SW 1271 (cell line): ENCODE measurements at regions not wholly inside any gene's neighbourhood (a gene's known extent, or its start where the extent isn't known, plus 50 kb on each side); places are given as distances from the start of the nearest gene placed in this dataset.

Experiments
- DNase-seq, 2 experiments: peaks; one replicate each; lab custom pipeline; 2025; lab: John Stamatoyannopoulos, UW

DNA sequence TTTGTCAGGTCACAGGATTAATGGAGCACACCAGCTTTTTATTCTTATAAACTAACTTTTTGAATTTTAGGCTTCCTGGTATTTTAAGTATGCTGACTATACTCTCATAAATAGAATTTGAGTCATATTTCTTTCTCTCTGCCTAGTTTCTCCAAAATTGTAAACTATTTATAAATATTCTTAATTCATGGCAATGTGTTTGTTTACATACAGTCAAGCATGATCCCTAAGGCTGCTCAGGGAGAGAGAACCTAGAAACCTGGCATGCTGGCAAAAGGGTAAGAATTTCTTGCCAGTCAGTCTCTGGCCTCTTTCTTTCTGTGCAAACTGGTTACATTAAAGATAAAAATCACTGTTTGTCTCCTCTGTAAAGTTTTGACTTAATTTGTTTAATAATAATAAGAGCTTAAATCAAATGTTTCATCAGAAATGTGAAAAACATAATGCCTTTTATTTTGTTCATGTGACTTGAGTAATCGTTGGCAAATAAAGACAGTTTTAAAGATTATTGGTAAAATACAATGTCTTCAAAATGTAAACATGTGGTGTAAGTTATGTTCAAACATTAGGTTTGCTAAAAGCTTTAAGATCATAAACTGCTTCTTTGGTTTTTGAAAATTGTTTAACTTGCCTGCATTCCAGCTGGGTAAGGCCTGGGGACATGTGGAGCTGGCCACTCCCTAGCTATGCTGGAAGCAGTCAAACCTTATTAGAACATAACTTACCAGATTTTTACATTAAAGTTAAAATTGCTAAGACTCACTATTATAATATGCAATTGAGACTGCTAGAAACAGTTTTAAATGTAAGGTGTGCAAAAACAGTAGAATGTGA is 1401.7 kb downstream of the NCAM2 start:
- no peak for DNase-seq

DNA sequence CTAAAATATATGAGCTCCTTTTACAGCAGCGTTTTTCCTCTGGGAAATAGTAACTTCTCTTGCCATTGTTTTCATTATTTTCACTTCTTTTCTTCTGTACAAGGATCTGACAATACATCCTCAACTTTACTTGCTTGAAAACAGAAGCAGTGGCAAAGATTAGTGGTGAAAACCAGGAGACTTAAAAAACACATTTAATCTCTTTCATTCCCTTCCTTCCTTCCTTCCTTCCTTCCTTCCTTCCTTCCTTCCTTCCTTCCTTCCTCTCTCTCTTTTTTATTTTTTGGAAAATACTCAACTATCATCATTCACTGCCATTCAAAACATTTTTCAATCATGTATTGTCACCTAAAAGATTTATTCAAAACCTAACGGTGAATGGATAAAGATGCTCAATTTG is 1411.4 kb downstream of the NCAM2 start:
- DNase-seq = no peak

DNA sequence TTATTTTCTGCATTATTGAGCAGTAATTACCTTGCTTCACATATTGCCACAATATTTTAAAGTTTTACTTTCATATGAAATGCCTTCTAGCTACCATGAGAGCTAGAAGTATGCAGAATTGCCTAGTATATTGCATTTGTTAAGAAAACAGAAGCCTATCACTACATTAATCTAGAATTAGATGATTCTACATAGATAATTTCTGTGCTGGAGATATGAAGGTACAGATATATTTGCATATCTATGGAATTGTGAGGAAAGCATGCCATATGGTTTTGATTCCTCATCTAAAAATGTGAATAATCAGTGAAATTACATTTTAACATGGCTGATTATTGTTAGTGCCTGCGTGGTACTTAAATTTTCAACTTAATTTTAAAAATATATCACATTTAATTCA is 1418.3 kb downstream of the NCAM2 start:
- no peak for DNase-seq

DNA sequence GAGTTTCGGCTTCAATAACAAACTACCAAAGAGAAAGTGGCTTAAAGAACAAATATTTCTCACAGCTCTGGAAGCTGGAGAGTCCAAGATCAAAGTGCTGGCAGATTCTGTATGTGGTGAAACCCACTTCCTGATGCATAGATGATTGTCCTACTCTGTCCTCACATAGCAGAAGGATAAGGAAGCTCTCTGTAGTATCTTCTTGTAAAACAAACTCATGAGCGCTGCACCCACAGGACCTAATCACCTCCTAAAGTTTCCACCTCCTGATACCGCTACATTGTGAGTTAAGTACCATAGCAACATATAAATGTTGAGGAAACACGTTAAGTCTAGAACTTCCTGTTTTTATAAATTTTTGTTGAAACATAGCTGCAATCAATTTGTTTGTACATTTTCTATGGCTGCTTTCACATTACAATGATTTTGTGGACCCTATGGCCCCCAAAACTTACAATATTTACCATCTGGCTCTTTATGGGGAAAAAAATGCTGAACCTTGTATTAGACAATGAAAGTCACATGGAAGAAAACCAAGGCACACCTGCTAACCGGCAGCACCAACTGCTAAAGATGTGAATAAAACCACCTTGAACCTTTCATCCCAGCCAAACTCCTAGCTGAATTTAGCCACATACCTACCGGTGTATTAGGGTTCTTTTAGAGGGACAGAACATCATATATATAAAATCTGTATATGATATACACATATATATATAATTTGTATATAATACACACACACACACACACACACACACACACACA is 1423.4 kb downstream of the NCAM2 start:
- no peak for DNase-seq

DNA sequence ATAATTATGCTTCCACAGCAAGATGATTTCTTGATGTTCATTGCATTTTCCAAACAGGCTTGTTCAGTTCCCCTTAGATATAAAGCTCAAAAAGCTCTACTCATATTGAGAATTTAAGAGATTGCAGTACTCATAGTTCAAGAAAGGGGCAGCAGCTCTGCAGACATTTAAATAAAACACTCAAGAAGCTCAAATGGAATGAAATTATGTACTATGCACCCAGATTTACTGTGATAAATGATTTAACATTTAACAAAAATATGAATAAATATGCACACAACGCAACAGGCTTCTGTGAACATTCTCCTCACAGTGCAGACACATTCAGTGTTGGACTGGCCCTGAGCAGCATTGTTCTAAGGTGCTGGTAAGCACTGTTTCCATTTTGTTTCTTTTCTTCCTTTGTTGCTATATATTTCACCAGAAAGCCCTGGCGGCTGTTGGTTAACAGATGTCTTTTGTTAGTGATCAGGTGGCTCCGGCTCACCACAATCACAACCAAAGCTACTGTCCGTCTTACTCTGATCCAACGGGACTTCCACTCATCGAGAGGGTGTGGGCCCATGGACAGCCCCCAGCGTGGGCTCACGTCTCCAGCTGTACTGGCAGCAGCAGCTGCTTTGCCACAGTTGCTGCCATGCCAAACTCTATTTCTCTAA is 1440.3 kb downstream of the NCAM2 start:
- no peak for DNase-seq

DNA sequence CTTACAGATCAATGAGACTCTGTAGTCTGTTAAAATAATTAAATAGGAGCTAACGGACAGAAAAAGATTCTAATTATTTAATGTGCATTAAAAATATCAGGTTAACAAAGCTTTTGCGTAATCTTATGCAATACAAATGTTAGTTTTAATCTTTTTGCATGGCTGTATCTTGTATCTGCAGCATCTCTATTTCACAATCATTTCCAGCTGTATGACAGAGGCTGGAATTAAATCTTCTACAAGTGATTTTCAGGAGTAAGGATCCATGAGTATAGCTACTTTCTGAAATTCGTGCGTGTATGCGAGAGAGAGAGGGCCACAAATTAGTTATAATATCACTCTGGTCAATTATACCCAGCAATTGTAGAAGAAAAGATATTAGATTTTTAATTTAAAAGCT is 1446.8 kb downstream of the NCAM2 start:
- DNase-seq = no peak

DNA sequence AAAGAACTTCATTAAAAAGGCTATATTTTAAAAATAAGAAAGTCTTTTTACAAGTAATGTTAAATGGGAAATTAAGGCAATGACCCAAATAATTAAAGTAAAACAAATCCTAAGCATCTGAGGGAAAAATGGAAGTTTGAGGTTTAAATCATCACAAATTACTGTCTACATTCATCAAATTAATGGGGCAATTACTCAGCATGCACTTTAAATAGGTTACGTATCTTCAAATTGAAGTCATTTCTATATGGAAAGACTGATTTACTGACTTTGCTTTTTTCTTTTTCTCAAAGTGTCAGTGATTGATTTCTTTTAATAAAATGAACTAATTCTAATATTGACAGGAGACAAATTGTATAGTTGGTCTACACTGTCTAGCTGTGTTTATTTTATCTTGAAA is 1452.3 kb downstream of the NCAM2 start:
- no peak for DNase-seq

DNA sequence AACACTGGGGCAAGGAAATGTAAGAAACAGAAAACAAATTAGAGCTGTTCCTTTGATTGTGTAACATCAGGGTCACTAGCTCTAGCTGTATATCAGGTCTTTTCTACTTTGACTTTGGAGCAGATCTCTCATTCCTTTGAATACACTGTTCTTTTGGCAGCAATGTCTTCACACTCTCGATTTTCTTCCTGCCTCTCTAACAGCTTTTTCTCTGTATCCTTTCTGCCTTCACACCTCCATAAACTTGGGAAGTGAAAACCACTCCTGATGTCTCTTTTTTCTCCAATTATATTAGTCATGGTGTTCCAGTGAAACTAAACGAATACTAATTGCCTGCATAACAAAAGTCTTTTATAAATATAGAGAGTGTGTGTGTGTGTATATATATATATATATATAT is 1458.0 kb downstream of the NCAM2 start:
- no peak for DNase-seq

DNA sequence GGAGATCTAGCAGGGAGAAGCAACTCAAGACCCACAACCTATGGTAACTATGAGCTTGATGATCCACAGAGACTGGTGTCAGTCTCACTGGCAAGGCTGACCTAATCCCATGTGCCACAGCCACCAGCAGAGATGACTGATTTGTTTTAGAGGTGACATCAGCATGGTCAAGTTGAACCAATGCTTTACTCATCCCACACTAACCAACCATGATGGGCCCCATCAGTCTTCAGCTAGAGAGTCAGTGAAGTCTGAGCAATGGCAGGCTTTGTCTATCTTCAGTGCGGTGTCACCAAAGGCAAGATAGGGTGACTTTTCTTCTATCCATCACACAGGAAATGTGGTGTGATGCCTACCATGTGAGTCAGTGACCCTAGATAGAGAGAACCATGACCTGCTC is 1470.7 kb downstream of the NCAM2 start:
- DNase-seq = no peak

DNA sequence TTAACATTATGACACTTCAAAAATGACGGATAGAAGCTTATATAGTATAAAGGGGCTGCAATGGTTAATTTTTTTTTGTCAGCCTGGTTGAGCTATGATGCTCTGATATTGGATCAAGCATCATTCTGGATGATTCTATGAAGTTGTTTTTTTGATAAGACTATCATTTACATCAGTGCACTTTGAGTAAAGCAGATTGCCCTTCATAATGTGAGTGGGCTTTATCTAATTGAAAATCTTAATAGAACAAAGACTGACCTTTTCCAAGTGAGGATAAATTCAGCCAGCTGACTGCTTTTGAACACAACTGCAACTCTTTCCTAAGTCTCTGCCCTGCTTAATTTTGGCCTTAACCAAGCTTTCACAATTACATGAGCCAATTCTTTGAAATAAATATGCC is 1476.2 kb downstream of the NCAM2 start:
- no peak for DNase-seq

DNA sequence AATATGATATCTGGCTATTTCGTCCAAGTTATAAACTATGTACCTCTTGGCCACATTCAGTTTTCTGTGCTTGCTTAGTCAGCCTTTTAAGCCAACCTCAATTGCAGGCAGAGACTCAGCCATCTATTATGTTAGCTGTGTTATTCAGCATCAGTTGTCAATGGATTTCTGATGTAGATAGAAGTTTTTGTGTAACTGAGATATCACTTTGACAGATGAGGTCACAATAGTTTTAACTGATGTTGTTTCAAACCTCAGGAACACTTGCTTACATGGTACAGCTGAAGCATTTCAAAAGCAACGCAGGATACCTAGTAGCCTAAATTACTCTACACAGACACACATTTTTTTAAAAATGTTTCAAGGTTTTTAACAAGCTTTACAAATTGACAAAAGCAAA is 1478.0 kb downstream of the NCAM2 start:
- DNase-seq = no peak

DNA sequence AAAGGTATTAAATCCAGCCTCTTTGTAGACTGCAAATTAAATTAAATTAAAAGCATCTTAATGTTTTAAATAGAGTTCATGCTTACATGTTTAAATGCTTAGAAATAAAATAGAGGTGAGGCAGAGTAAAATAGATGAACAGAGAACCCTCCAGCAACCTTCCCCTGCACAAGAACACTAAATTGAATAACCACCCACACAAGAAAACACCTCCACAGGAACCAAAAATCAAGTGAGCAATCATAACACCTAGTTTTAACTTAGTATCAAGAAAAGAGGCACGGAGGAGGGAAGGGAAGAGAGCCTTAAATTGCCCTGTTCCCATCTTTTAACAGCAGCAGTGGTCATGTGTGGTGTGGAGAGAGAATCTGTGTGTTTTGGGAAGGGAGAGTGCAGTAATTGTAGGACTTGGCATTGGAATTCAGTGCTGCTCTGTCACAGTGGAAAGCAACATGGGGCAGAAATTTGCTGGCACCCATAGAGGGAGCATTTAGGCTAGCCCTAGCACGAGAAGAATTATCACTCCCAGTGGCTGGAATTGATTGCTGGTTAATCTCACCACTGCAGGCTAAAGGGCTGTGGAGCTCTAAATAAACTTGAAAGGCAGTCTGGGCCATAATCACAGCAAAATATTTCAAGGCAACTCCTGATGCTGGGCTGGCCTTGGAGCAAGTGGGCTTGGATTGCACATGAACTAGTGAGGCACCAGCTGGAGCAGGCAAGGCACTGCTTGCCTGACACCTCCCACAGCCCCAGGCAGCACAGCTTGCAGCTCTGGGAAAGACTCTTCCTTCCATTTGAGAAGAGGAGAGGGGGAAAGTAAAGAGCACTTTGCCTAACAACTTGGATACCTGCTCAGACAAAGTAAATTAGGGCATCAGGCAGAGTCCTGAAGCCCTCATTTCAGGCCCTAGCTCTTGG is 1478.8 kb downstream of the NCAM2 start:
- DNase-seq = no peak

DNA sequence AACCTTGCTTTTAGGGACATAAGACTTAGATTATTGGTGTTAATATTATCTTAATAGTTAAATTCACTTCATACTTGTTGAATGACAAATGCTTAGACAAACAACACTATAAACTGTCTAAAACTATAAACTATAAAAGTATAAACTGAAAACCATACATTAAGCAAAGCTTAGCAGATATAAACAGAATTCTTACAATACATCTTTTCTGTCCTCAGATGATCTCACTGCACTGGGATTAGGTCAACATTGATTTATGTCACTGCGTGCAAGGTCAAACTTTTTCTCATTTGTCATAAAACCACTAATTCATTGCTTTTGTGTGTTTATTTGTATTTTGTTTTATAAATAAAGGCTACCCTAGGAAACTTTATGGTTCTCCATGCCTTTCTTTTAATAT is 1491.8 kb downstream of the NCAM2 start:
- no peak for DNase-seq

DNA sequence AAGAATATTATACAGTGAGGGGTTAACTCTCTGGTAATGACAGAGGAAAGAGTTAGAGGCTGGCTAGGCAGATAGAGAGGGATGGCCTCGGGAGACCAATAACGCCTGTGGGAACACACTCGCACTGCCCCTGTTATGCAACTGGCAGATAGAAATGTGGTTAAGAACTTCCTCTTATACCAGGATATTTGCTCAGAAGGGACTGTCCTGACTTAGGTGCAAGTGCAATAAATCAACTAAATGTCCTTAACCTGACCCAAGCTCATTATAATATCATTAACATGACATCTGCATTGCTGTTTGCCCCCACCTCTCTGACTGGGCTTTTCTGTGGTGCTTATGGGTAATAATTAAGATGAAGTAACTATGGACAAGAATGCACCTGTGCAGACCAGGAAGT is 1518.0 kb downstream of the NCAM2 start:
- no peak for DNase-seq

DNA sequence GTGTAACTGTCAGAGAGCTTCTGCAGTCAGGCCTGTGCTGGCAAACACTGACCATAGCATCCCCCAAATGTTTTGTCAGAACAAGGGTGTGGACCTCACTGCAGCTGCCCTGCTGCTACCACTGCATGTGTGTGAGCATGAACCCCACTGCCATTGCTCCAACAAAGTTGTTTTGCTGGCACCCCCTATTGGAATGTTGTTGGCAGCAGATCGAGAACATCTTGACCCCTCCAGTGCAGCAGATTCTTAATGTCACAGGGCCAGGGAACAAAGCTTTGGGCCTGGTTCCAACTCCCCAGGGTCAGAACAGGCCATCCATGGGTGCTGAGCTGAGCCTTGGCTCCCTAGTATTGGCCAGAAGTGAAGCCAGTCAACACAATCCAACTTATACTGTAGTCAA is 1537.4 kb downstream of the NCAM2 start:
- DNase-seq = no peak

DNA sequence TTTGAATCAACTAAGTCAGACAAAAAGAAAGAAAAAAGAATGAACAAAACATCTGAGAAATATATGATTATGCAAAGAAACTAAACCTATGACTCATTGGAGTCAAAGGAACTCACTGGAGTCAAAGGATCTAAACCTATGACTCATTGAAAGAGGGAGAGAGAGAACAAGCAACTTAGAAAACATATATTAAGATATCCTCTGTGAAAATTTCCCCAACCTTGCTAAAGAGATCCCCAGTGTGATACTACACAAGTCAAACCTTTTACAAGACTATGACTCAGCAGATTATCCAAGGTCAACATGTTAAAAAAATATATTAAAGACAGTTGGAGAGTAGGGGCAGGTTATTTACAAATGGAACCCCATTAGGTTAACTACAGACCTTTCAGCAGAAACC is 1538.3 kb downstream of the NCAM2 start:
- peak; percentile 3 to 37 for DNase-seq

DNA sequence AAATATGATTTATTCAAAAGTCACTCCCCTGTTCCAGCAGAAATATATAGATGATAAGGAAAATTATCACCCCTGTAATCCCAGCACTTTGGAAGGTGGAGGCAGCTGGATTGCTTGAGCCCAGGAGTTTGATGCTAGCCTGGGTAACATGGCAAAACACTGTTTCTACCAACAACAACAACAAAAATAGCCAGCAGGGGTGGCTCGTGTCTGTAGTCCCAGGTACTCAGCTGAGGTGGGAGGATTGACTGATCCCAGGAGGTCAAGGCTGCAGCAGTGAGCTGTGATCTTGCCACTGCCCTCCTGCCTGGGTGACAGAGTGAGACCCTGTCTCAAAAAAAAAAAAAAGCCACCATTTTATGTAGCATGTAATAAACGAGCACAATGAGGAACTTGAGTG is 1546.5 kb downstream of the NCAM2 start:
- no peak for DNase-seq

DNA sequence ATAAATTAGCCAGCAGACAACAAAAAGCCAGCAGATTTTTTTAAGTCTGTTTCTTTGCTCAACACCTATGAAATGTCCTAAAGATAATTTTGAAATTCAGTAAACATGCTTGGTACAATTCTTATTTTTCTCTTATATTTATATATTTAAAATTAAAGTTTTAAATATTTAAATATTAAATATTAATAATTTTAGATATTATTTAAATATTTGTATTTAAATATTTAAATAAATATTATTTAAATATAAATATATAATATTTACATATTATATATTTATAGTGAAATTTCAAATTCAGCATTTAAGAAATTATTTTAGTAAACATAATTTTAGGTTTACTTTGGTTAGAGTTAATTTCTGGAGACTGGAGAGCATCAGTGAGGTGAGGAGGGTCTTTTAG is 1554.2 kb downstream of the NCAM2 start:
- DNase-seq = no peak

DNA sequence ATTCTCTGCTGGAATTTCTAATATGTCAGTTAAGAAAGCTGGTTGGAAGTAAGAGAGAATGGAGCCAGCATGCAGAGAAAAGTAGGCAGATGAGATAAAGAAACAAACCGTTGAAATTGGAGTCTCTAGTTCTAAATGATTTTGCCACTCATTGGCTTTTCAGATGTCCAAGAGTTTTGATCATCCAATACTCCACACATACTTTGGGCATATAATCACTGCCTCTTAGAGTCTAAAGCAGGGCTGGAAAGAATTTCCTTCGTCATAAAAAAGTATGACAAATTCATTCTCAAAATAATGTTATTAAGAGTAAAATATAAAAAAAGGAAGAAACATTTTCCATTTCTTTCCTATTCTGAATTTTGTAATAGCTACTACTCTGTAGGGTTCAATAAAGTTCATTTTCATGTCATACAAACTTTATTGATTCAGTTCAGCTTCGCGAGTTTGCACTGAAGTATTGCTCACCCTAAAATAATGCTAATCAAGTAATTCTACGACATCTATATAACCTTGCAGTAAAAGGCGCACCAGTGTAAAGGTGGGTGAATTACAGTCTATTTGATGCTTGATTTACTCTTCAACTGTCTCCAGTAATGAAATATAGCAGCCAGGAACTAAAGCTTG is 1556.6 kb downstream of the NCAM2 start:
- no peak for DNase-seq

DNA sequence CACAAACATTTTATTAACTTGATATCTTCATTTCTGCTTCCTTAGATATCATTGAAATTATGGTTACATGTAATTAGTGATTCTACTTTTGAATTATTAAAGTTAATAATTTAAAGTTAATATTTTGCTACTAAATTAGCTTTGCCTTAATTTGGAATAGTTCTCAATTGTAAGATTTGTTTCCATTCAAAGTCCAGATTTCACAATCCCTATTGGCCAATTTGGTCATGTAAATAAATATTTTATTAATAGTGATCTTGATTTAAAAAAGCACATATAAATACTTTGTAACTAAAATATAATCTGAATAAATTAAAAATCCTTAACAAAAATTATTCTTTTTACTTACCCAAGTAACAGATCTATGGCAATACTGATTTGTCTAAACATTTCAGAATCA is 1558.6 kb downstream of the NCAM2 start:
- no peak for DNase-seq

DNA sequence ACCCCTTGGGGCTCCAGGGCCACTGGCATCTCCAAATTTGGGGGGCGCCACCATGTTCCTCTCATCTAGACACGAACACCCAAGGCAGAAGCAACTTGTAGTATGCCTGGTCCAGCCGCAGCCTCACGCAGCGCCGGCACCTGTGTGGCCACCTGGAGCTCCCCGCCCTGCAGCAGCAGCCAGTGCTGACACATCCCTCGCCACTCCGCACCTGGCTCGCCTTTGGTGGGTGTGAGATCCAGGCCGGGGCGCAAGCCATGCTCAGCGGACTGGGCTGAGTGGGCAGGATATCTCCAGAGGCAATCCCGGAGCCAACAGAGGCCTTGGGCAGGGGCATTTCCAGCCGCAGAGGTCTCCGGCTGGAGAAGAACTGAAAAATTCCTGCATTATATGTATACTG is 1563.7 kb downstream of the NCAM2 start:
- no peak for DNase-seq

DNA sequence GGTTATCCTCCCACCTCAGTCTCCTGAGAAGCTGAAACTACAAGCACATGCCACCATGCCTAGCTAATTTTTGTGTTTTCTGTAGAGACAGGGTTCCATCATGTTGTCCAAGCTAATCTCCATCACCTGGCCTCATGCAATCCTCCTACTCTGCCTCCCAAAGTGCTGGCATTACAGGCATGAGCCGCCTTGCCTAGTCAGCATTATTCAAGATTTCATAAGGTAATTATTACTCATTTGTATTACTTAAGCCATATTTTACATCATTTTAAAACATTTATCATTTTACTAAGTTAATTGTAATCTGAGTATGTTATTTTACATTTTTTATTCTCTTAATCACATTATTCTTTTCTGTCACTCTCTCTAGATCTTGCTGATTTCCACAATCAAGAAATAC is 1575.6 kb downstream of the NCAM2 start:
- no peak for DNase-seq
